ENCODE measurements at regions not wholly inside any gene's neighbourhood (a gene's known extent, or its start where the extent isn't known, plus 50 kb on each side); places are given as distances from the start of the nearest gene placed in this dataset.

GRCh38 chr1:232170909-232171308 lies 459.0 kb downstream of the SIPA1L2 start:
- TF ChIP-seq CTCF (IDR thresholded peaks at IDR 0.05) = peak; percentile 36
- no peak for TF ChIP-seq ZFX (IDR thresholded peaks at IDR 0.05; ENCODE audit: borderline replicate concordance)

Measured in 22Rv1 (cell line).